Tibial nerve (tissue), 4 donors: ENCODE measurements at regions not wholly inside any gene's neighbourhood (a gene's known extent, or its start where the extent isn't known, plus 50 kb on each side); places are given as distances from the start of the nearest gene placed in this dataset.

ENCODE experiments used
- CTCF ChIP-seq, 5 experiments: fragments of 200-600 bp in 3 of 5; fragments of 450-650 bp in 2 of 5; sonication (generic) in 3 of 5; IDR thresholded peaks; one replicate each; pipeline ENCODE4 v1.5.1; 2016 to 2019; ENCODE audit warnings: antibody characterized with exemption in 5 of 5, mild to moderate bottlenecking in 3 of 5, moderate library complexity in 2 of 5
- EP300 ChIP-seq, 2 donors: sonication (generic); formaldehyde crosslinking; IDR thresholded peaks; one replicate each; pipeline ENCODE4 v1.6.1; 2017; ENCODE audit warnings: antibody characterized with exemption in 2 of 2, mild to moderate bottlenecking in 1 of 2

- TF ChIP-seq CTCF (IDR thresholded peaks at IDR 0.05) (no peak), EP300 (IDR thresholded peaks at IDR 0.05) (no peak)
Measured at GRCh38 chr4:162469977-162470376, 306.2 kb upstream of the FSTL5 start.
